NOMO-1 (cell line): ENCODE measurements at regions not wholly inside any gene's neighbourhood (a gene's known extent, or its start where the extent isn't known, plus 50 kb on each side); places are given as distances from the start of the nearest gene placed in this dataset.

Source experiments
- DNase-seq, 2 experiments: peaks; one replicate each; lab custom pipeline; 2025; ENCODE audit not compliant: unreplicated experiment in 2 of 2; lab: John Stamatoyannopoulos, UW

DNA sequence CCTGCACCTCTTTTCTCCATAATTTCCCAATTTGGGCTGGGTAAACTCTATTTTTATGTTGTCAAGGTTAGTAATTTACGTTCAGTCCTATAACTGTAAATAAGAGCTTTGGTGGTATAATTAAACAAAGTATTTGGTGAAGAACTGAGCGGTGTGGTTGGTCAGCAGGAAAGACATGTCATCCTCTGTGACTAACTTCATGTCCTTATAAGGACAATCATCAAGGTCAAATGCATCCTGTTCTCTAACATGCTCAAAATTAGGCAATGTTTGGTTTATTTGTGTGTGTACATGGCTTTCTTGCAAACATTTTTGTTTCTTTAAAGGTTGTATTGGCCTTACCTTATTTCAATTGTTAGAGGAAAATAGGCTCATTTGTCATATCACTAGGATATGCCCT is 121.5 kb upstream of the NABP1 start:
- no peak for DNase-seq

GRCh38 chr2:191557841-191558240 is 120.1 kb upstream of the NABP1 start:
- DNase-seq, result no peak

DNA sequence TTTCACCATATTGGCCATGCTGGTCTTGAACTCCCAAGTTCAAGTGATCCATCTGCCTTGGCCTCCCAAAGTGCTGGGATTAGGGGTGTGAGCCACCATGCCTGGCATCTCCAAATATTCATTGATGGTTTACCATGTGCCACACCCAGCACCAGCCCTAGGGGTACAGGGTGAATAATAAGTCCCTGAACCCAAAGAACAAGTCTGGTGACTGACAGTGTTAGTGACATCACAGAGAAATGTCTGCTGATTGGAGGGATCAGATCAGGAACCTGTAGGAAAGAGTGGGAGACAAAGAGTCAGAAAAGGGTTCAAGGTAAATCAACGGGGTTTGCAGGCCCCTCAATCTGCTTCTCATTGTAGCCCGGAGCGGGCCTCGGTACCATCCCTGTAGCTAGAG is 118.4 kb upstream of the NABP1 start:
- DNase-seq, result no peak

- DNase-seq, result no peak
Measured at GRCh38 chr2:191560411-191560980, 117.4 kb upstream of the NABP1 start.

GRCh38 chr2:191565120-191565519 is 112.8 kb upstream of the NABP1 start:
- no peak for DNase-seq

- peak; percentile 15 to 69 for DNase-seq
Measured at GRCh38 chr2:191565647-191566198, 112.2 kb upstream of the NABP1 start.

- peak; percentile 29 to 55 for DNase-seq
Measured at GRCh38 chr2:191566344-191566743, 111.6 kb upstream of the NABP1 start.

- no peak for DNase-seq
Measured at GRCh38 chr2:191567206-191567605, 110.7 kb upstream of the NABP1 start.

DNA sequence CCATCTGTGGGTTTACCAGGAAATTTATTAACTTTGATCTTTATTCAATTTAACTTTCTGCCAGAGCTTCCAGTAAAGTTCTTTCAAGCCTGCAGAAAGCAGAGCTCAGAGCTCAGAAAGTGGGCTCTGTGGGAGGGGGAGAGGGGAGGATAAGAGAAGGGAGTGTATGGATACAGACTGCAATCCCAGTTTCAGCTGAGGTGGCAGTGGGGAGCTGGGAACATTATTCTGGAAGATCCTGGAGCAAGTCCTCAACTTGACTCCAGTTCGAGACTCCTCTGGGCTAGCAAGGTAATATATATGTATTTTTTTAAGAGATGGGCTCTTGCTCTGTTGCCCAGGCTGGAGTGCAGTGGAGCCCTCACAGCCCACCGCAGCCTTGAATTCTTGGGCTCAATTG is 108.9 kb upstream of the NABP1 start:
- no peak for DNase-seq

GRCh38 chr2:191571163-191571769 is 106.7 kb upstream of the NABP1 start:
- DNase-seq, result peak; percentile 42 to 79

GRCh38 chr2:191572319-191572718 is 105.6 kb upstream of the NABP1 start:
- DNase-seq, result no peak

DNA sequence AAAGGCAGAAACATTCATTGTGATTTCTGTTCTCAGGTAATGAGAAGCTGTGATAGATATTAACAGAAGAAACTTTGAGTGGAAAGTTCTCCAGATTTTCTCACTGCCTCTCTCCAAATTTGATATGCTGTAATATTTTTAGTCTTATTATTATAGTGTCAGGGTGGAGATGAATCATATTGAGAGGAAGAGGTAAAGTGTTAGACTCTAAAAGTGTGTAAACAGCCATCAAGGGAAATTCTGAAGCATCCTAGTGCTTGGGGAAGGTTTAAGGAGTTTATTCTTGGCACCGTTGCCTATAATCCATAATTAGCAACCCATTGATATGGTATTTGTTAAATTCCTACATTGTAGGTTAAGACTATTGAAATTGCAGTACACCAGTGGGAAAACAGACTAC is 104.7 kb upstream of the NABP1 start:
- no peak for DNase-seq

GRCh38 chr2:191574232-191574631 is 103.7 kb upstream of the NABP1 start:
- no peak for DNase-seq

DNA sequence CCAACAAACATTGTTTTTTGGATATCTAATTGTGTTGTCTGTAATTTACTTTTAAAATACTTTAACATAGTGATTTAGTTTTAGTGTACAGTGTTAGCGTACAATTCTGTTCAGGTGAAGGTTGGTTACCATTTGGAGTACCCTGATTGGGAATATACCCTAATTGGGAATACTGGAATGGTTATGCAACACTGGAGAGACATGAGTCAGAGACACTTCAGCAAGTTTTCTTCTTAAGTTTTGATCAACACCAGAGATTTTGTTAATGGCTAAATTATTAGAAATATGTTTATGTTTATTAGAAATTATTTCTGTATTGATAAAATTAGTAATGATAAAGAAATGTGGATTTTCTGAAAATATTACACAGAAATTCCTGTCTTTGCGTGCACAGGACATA is 100.3 kb upstream of the NABP1 start:
- DNase-seq, result no peak

DNA sequence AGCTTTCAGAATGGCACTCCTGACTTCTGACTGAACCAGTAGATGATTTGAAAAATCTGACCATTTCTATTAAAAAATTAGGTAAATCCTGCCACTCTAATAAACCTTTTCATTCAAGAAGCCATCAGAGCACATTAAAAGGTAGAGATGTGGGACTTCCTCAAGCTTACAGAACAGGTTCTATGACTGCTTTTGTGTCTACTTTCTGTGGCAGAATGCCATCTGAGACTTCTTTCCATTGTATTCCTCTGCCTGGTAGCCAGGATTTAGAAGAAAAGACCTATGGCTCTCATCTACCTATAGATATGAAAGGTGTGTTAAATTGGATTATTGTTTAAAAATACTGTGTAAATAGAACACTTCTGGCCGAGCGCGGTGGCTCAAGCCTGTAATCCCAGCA is 99.9 kb upstream of the NABP1 start:
- DNase-seq, result no peak

DNA sequence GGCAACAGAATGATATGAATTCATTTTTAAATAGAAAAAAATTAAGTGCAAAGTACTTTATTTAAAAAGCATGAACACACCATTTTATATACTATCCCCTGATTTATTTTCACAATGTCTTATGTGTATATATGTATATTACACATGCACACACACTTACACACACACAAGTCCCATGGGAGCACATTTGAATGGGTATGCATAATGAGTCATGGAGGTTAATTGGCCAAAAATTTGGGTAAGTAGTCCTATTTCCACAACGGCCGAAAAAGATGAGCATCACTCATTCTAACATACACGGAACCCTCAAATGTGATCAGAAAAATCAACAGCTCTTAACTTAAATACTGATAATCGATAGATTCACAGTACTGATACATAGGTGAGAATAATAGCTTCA is 97.4 kb upstream of the NABP1 start:
- no peak for DNase-seq

- DNase-seq, result no peak
Measured at GRCh38 chr2:191581003-191581402, 96.9 kb upstream of the NABP1 start.

- DNase-seq, result no peak
Measured at GRCh38 chr2:191582355-191582754, 95.6 kb upstream of the NABP1 start.

- no peak for DNase-seq
Measured at GRCh38 chr2:191591025-191591424, 86.9 kb upstream of the NABP1 start.

GRCh38 chr2:191593622-191594385 is 84.1 kb upstream of the NABP1 start:
- no peak for DNase-seq

GRCh38 chr2:191597186-191597751 is 80.7 kb upstream of the NABP1 start:
- DNase-seq, result no peak

DNA sequence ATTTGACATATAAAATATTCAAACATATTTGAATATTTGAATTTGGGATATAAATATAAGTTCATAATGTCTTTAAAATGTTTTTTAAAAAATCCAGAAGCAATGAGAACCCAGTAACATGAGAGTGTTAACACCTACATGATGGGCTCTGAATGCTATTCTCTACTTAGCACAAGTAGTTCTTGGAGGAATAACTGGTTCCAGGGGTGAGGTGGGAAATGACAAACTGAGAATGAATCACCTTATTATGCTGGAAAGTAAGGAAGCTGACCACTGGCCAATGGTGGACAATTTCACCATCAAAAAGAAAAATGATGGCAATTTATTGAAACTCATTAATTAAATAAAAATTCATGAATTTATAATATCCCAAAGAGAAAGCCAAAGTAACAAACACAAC is 79.6 kb upstream of the NABP1 start:
- no peak for DNase-seq
